GM13976 (cell line): ENCODE measurements at regions not wholly inside any gene's neighbourhood (a gene's known extent, or its start where the extent isn't known, plus 50 kb on each side); places are given as distances from the start of the nearest gene placed in this dataset.

ENCODE experiments used
- DNase-seq: peaks from one replicate; pipeline ENCODE4 v3.0.0; 2012; ENCODE audit warnings: low spot score
- in situ Hi-C: fragments of 300-500 bp; cut with MboI; formaldehyde crosslinking; loops from one replicate; pipeline ENCODE4 v1.12.0; 2022; ENCODE audit warnings: low sequenced_read_pairs, mixed read lengths, inconsistent platforms; ENCODE audit not compliant: unreplicated experiment
- TF ChIP-seq, protein P1 (sequence below): IDR thresholded peaks from 2 replicates; pipeline ENCODE4 v1.5.1; 2012; ENCODE audit warnings: borderline replicate concordance, mild to moderate bottlenecking; ENCODE audit not compliant: insufficient read depth; ENCODE audit errors: extremely low read depth, missing control alignments, control extremely low read depth

DNA sequence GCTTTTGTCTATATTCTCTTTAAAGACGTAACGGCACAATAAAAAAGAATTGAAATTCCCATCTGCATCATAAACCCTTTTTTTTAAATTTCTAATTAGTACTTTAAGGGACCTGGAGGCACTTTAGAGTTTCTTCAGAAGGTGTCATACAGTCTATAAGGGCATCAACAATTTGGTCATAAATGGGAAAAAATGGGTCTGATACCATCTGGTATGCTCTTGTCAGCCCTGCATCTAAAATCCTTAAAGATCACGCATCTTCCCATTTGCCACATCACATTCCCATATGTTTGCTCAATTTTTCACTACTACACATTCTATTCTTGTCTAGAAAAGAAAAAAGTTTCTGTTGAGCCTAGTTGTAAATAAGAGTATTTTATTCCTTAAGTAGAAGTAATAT, 53.8 kb downstream of the COX7C start:
- TF ChIP-seq, protein P1, sequence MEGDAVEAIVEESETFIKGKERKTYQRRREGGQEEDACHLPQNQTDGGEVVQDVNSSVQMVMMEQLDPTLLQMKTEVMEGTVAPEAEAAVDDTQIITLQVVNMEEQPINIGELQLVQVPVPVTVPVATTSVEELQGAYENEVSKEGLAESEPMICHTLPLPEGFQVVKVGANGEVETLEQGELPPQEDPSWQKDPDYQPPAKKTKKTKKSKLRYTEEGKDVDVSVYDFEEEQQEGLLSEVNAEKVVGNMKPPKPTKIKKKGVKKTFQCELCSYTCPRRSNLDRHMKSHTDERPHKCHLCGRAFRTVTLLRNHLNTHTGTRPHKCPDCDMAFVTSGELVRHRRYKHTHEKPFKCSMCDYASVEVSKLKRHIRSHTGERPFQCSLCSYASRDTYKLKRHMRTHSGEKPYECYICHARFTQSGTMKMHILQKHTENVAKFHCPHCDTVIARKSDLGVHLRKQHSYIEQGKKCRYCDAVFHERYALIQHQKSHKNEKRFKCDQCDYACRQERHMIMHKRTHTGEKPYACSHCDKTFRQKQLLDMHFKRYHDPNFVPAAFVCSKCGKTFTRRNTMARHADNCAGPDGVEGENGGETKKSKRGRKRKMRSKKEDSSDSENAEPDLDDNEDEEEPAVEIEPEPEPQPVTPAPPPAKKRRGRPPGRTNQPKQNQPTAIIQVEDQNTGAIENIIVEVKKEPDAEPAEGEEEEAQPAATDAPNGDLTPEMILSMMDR, result no peak
- DNase-seq, result no peak
- in situ Hi-C loops, result no loop called here

DNA sequence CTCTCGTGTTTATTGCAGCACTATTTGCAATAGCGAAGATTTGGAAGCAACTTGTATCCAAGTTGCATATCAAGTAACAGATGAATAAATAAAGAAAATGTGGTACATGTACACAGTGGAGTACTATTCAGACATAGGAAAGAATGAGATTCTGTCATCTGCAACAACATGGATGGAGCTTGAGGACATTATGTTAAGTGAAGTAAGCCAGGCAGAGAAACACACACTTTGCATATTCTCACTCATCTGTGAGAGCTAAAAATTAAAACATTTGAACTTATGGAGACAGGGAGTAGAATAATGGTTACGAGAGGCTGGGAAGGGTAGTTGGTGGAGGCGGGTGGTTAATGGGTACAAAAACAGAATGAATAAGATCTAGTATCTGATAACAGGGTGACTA, 56.3 kb downstream of the COX7C start:
- no peak for DNase-seq
- in situ Hi-C loops, result no loop called here
- TF ChIP-seq, protein P1, result no peak

DNA sequence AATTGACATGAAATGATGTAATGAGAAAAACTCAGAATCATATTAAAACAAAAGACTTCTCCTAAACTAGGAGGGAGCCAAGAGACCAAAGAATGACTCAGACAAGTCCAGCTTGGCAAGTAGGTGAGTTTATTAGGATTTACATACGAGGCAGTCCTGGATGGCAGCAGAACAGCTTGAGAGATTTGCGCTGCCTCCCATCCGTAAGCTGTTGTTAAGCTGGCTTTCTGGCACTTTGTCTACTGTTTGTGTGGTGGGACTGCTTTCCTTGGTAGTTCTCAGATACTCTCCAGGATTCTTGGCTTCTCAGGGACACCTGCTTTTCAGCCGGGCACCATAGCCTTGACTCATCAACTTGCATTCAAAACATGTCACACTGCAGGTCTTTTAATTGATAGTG, 57.6 kb downstream of the COX7C start:
- in situ Hi-C loops, result no loop called here
- DNase-seq, result no peak
- TF ChIP-seq, protein P1, result no peak

DNA sequence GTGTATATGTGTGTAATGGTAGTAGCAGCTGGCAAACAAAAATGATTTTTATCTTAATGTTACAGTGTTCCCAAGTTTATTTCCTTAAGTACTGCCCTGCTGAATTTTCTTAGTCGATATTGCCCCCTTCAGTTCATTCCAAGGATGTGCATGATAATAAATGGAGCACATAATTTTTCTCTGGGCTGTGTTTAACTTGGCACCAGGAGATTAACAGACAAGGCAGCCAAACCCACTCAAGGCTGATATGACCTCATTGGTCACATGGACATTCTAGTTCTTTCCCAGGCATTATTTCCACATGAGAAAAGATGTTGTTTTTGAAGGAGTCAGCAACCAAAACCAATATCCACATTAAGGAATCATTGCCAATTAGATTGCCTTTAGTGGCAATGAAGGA, 61.8 kb downstream of the COX7C start:
- TF ChIP-seq, protein P1, result peak; percentile 41
- no peak for DNase-seq
- in situ Hi-C loops, result no loop called here

DNA sequence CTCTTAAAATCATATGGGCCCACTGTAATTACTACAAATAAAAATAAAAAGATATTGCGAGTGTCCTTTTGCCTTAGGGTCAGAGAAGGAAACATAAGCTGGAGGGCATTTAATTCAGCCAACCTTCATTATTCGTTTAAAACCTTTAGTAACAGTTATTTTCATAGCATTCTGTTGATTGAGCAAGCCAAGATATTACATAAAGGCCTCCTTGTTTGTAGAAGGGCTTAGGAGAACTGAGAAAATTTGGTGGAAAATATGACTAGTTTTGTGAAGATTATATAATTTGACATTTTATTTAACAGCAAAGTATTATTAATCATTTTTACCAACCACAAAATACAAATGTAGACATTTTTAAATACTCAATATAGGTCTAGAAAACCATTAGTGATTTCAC, 62.2 kb downstream of the COX7C start:
- DNase-seq, result no peak
- in situ Hi-C loops, result no loop called here
- TF ChIP-seq, protein P1, result no peak

DNA sequence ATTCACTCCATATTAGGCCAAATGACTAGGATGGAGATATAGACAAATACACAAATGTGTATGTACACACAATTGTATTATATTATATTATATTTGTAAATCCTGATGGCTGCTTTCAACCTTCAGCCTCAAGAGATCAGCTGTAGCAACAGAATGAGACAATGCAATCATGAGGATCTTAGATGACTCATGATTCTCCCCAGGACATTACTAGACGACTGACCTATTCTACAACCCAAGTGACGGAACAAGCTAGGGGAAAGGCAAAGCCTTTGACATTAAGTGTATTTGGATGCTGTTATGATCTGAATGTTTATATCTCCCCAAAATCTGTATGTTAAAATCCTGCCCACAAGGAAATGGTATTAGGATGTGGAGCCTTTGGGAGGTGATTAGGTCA, 66.5 kb downstream of the COX7C start:
- in situ Hi-C loops, result no loop called here
- no peak for DNase-seq
- TF ChIP-seq, protein P1, result no peak

DNA sequence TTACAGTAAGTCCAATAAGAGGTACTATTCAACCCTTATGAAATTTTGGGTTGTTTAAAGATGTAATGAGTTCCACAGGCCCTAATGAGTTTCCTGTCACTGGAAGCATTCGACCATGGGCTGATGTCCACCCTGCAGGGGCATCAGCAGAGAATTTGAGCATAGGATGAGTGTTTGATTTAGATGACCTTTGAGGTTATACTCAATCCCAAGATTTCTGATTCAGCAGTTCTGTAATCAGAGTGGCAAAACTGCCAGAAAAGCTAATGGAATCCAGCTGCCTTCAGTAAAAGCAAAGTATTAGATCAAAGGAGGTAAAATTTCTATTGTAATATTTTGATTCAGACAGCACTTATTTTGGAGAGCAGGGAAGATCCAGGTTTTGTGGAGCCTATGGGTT, 68.3 kb downstream of the COX7C start:
- TF ChIP-seq, protein P1, result no peak
- DNase-seq, result no peak
- in situ Hi-C loops, result no loop called here
